Natural killer cell (primary cell): ENCODE measurements at regions not wholly inside any gene's neighbourhood (a gene's known extent, or its start where the extent isn't known, plus 50 kb on each side); places are given as distances from the start of the nearest gene placed in this dataset.

Source experiments
- ATAC-seq, 3 donors: fragments of 150-1000 bp in 2 of 3; fragments of 200-7000 bp in 1 of 3; cut with Tn5 transposase; 1 replicate in 1 of 3; 2 replicates in 2 of 3; pipeline ENCODE4 v1.10.0; 2021; ENCODE audit warnings: mild to moderate bottlenecking in 2 of 3, moderate library complexity in 2 of 3
- DNase-seq, 2 donors: peaks; one replicate each; pipeline versions ENCODE4 v3.0.0 to v3.0.0-alpha.2; 2013 to 2021; ENCODE audit warnings: mixed read lengths in 1 of 2
- H3K27ac ChIP-seq: one replicate; pipeline ENCODE4 v1.5.1; 2013; ENCODE audit warnings: mild to moderate bottlenecking, low read length
- H3K27me3 ChIP-seq: one replicate; pipeline ENCODE4 v1.6.1; 2013; ENCODE audit warnings: low read length; ENCODE audit not compliant: control insufficient read depth, insufficient read depth
- H3K36me3 ChIP-seq: one replicate; pipeline ENCODE4 v1.6.1; 2013; ENCODE audit warnings: low read length; ENCODE audit not compliant: control insufficient read depth, insufficient read depth
- H3K4me1 ChIP-seq: one replicate; pipeline ENCODE4 v1.6.1; 2013; ENCODE audit warnings: low read length; ENCODE audit not compliant: control insufficient read depth, insufficient read depth
- H3K4me3 ChIP-seq: one replicate; pipeline ENCODE4 v1.5.1; 2013; ENCODE audit warnings: low read length
- H3K9me3 ChIP-seq: one replicate; pipeline ENCODE4 v1.6.1; 2013; ENCODE audit warnings: low read length; ENCODE audit not compliant: control insufficient read depth, insufficient read depth
- H3K27ac Mint-ChIP-seq, 2 donors: one replicate each; pipeline ENCODE4 v1.8.0; 2022; ENCODE audit warnings: mild to moderate bottlenecking in 2 of 2, mixed read lengths in 2 of 2, moderate library complexity in 1 of 2
- H3K27me3 Mint-ChIP-seq, 2 donors: one replicate each; pipeline ENCODE4 v1.8.0; 2022; ENCODE audit warnings: low read depth in 2 of 2, mixed read lengths in 2 of 2
- H3K36me3 Mint-ChIP-seq: one replicate; pipeline ENCODE4 v1.8.0; 2022; ENCODE audit warnings: mixed read lengths
- H3K4me1 Mint-ChIP-seq, 2 donors: one replicate each; pipeline ENCODE4 v1.8.0; 2022; ENCODE audit warnings: mixed read lengths in 2 of 2
- H3K4me3 Mint-ChIP-seq: one replicate; pipeline ENCODE4 v1.8.0; 2022; ENCODE audit warnings: mild to moderate bottlenecking, moderate library complexity, mixed read lengths
- H3K9me3 Mint-ChIP-seq, 2 donors: one replicate each; pipeline ENCODE4 v1.8.0; 2022; ENCODE audit warnings: mixed read lengths in 2 of 2
- CTCF ChIP-seq: fragments of 200-600 bp; IDR thresholded peaks from one replicate; pipeline ENCODE4 v1.8.0; 2022; ENCODE audit warnings: antibody characterized with exemption
- WGBS: methylation state at CpG from one replicate; pipeline ENCODE4 v1.1.7; 2013; ENCODE audit warnings: missing lambda C conversion rate; ENCODE audit not compliant: insufficient coverage; 5-methylcytosine and 5-hydroxymethylcytosine counted together
- intact Hi-C: fragments of 100-400 bp; cut with micrococcal nuclease; formaldehyde crosslinking; loops from one replicate; pipeline ENCODE4 v1.14.2; 2022

DNA sequence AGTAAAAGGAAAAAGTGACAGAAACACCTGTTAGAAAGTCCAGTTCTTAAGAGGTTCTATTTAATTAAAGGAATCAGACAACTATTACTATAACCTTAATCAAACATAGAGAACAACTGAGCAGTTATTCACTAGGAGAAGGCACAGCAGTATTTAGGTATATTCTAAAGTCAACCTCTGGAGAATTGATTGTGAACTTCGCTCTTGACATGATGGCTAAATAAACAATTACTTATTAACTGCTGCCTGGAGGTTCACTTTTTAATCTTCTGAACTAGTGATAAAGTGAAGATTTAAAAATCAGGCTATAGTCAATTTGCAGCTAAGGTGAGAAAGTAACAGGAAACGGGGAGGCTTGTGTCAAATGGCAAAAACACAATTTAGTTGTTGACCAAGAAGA is 557.3 kb downstream of the FAM181B start:
- ATAC-seq, result no peak
- Histone ChIP-seq H3K4me1 (no peaks in the 10 kb centered on the region), H3K4me3 (no peak overlapping the region), H3K27ac (no peak overlapping the region), H3K9me3 (no peaks in the 10 kb centered on the region), H3K36me3 (no peaks in the 10 kb centered on the region), H3K27me3 (no peaks in the 10 kb centered on the region)
- Mint-ChIP-seq H3K27ac (no peak overlapping the region), H3K36me3 (no peaks in the 10 kb centered on the region), H3K4me3 (no peak overlapping the region), H3K9me3 (peaks cover 0 to 6% of the 10 kb centered on the region in 2 donors), H3K4me1 (no peaks in the 10 kb centered on the region), H3K27me3 (no peaks in the 10 kb centered on the region)
- no peak for DNase-seq
- 83% methylated on average over 1 of the region's 2 CpGs for WGBS
- intact Hi-C loops, result no loop called here
- TF ChIP-seq CTCF, result no peak

- WGBS, result 86% methylated on average over 2 of the region's 2 CpGs
- Mint-ChIP-seq H3K4me1 (no peaks in the 10 kb centered on the region), H3K36me3 (no peaks in the 10 kb centered on the region), H3K4me3 (no peak overlapping the region), H3K27ac (no peak overlapping the region), H3K27me3 (no peaks in the 10 kb centered on the region), H3K9me3 (peaks cover 0 to 3% of the 10 kb centered on the region in 2 donors)
- H3K27ac ChIP-seq, result no peak overlapping the region
- no peaks in the 10 kb centered on the region for H3K9me3 ChIP-seq
- no peaks in the 10 kb centered on the region for H3K36me3 ChIP-seq
- no peak for DNase-seq
- no peaks in the 10 kb centered on the region for H3K4me1 ChIP-seq
- TF ChIP-seq CTCF, result no peak
- no peaks in the 10 kb centered on the region for H3K27me3 ChIP-seq
- intact Hi-C loops, result no loop called here
- no peak overlapping the region for H3K4me3 ChIP-seq
- no peak for ATAC-seq
Measured at GRCh38 chr11:82174610-82175009, 559.1 kb downstream of the FAM181B start.

DNA sequence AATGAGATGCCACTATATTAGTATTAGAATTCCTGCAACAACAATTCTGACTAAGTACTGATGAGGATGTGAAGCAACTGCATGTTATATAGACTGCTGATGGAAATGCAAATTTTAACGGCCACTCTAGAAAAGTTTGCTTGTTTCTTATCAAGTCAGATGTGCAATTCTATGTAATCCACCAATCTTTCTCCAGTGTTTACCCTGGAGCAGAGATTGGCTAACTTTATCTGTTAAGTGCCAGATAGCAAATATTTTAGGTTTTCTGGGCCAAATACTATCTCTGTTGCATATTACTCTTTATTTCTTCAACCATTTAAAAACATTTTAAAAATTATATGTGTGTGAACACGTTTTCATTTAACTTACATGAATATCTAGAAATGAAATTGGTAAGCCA is 586.9 kb downstream of the FAM181B start:
- H3K27ac Mint-ChIP-seq, result no peak overlapping the region
- no peaks in the 10 kb centered on the region for H3K4me1 Mint-ChIP-seq
- TF ChIP-seq CTCF, result no peak
- H3K4me3 Mint-ChIP-seq, result no peak overlapping the region
- no peaks in the 10 kb centered on the region for H3K27me3 Mint-ChIP-seq
- Histone ChIP-seq H3K9me3 (no peaks in the 10 kb centered on the region), H3K4me3 (no peak overlapping the region), H3K27me3 (no peaks in the 10 kb centered on the region), H3K27ac (no peak overlapping the region), H3K36me3 (no peaks in the 10 kb centered on the region), H3K4me1 (no peaks in the 10 kb centered on the region)
- DNase-seq, result no peak
- peaks cover 6 to 9% of the 10 kb centered on the region in 2 donors for H3K9me3 Mint-ChIP-seq
- WGBS, result 100% methylated on average over 1 of the region's 2 CpGs
- no peak for ATAC-seq
- no peaks in the 10 kb centered on the region for H3K36me3 Mint-ChIP-seq
- intact Hi-C loops, result no loop called here

- Mint-ChIP-seq H3K27ac (no peak overlapping the region), H3K9me3 (peaks cover 6 to 20% of the 10 kb centered on the region in 2 donors), H3K36me3 (peaks cover 6% of the 10 kb centered on the region), H3K4me1 (no peaks in the 10 kb centered on the region), H3K4me3 (no peak overlapping the region), H3K27me3 (no peaks in the 10 kb centered on the region)
- Histone ChIP-seq H3K27ac (no peak overlapping the region), H3K9me3 (no peaks in the 10 kb centered on the region), H3K4me1 (no peaks in the 10 kb centered on the region), H3K4me3 (no peak overlapping the region), H3K36me3 (no peaks in the 10 kb centered on the region), H3K27me3 (no peaks in the 10 kb centered on the region)
- DNase-seq, result no peak
- ATAC-seq, result no peak
- 83% methylated on average over 2 of the region's 5 CpGs for WGBS
- intact Hi-C loops, result no loop called here
- no peak for TF ChIP-seq CTCF
Measured at GRCh38 chr11:82118946-82119345, 614.7 kb downstream of the FAM181B start.
